SW480 (cell line): ENCODE measurements at regions not wholly inside any gene's neighbourhood (a gene's known extent, or its start where the extent isn't known, plus 50 kb on each side); places are given as distances from the start of the nearest gene placed in this dataset.

ENCODE experiments used
- DNase-seq: peaks from one replicate; pipeline ENCODE4 v3.0.0-alpha.2; 2016; ENCODE audit warnings: low spot score

- no peak for DNase-seq
These were observed 159.5 kb downstream of the MRPL14 start for GRCh38 chr6:43967719-43968091.

GRCh38 chr6:43966853-43967718, 160.2 kb downstream of the MRPL14 start:
- no peak for DNase-seq

- no peak for DNase-seq
These were observed 160.9 kb downstream of the MRPL14 start for GRCh38 chr6:43966374-43966658.

GRCh38 chr6:43965628-43966373, 161.5 kb downstream of the MRPL14 start:
- no peak for DNase-seq

GRCh38 chr6:43964659-43965570, 162.3 kb downstream of the MRPL14 start:
- DNase-seq = no peak

GRCh38 chr6:43963877-43964658, 163.2 kb downstream of the MRPL14 start:
- no peak for DNase-seq

- no peak for DNase-seq
These were observed 164.0 kb downstream of the MRPL14 start for GRCh38 chr6:43963203-43963602.

- DNase-seq = no peak
These were observed 164.8 kb downstream of the MRPL14 start for GRCh38 chr6:43962458-43962857.

- no peak for DNase-seq
These were observed 170.0 kb downstream of the MRPL14 start for GRCh38 chr6:43957273-43957672.

GRCh38 chr6:43956478-43956877, 170.8 kb downstream of the MRPL14 start:
- DNase-seq = no peak

- DNase-seq = no peak
These were observed 172.7 kb downstream of the MRPL14 start for GRCh38 chr6:43954311-43955131.

GRCh38 chr6:43953794-43954310, 173.4 kb downstream of the MRPL14 start:
- DNase-seq = no peak

- no peak for DNase-seq
These were observed 174.0 kb downstream of the MRPL14 start for GRCh38 chr6:43953256-43953655.

- DNase-seq = no peak
These were observed 174.5 kb downstream of the MRPL14 start for GRCh38 chr6:43952746-43953145.

GRCh38 chr6:43951756-43952675, 175.2 kb downstream of the MRPL14 start:
- DNase-seq = no peak

GRCh38 chr6:43951063-43951755, 176.0 kb downstream of the MRPL14 start:
- peak; percentile 58 for DNase-seq

- no peak for DNase-seq
These were observed 176.6 kb downstream of the MRPL14 start for GRCh38 chr6:43950731-43951062.

GRCh38 chr6:43950051-43950605, 177.1 kb downstream of the MRPL14 start:
- no peak for DNase-seq

- no peak for DNase-seq
These were observed 177.7 kb downstream of the MRPL14 start for GRCh38 chr6:43949551-43949991.
